OCI-LY1 (cell line): ENCODE measurements at regions not wholly inside any gene's neighbourhood (a gene's known extent, or its start where the extent isn't known, plus 50 kb on each side); places are given as distances from the start of the nearest gene placed in this dataset.

ENCODE experiments used
- CTCF ChIP-seq: fragments of 200-600 bp; sonication (generic), shearing (Covaris generic); IDR thresholded peaks from 2 replicates; pipeline ENCODE4 v1.5.1; 2017; ENCODE audit warnings: mild to moderate bottlenecking, antibody characterized with exemption, low read length, moderate library complexity, mixed read lengths
- EZH2 ChIP-seq: fragments of 200-600 bp; sonication (generic), shearing (Covaris generic); IDR thresholded peaks from 2 replicates; pipeline ENCODE4 v1.8.0; 2017; ENCODE audit warnings: borderline replicate concordance, mixed run types, mild to moderate bottlenecking, antibody characterized with exemption, low read length, moderate library complexity, mixed read lengths

DNA sequence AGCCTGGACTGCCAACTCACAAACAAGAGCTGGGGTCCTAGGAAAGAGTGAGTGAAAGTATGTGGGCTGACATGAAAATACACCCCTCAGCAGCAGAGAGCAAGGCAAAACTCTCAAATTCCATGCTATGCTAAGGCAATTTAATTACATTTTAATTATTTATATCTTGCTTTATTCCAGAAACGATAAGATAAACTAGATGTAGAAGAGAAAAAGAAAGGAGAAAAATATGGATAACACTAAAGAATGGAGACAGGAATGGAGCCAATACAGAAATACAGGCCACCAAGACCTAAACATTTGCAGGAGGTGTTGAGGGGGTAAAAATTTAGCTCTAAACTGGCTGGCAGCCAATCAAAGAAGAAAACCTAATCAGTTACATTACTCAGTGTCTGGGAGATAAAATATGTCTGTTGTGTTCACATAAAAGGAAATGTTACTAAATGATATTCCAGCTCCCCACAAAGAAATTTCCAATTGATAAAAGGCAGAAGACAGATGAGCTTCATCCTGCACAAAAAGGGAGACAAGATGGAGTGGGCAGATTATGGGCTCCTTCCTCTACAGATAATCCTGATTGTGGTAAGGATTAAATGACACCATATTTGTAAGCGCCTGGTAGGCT is 223.5 kb upstream of the BLID start:
- TF ChIP-seq EZH2 (no peak), CTCF (no peak)
